GM18867 (cell line): ENCODE measurements at regions not wholly inside any gene's neighbourhood (a gene's known extent, or its start where the extent isn't known, plus 50 kb on each side); places are given as distances from the start of the nearest gene placed in this dataset.

Experiments
- ATAC-seq: cut with Tn5 transposase; IDR thresholded peaks from one replicate; pipeline ENCODE4 v1.9.1; 2021; ENCODE audit warnings: mild to moderate bottlenecking, moderate library complexity; ENCODE audit not compliant: unreplicated experiment

- no peak for ATAC-seq
Observed at GRCh38 chr9:73020877-73021276, 68.0 kb upstream of the ALDH1A1 start.

- no peak for ATAC-seq
Observed at GRCh38 chr9:73014011-73014410, 61.2 kb upstream of the ALDH1A1 start.

- no peak for ATAC-seq
Observed at GRCh38 chr9:73011956-73012355, 59.1 kb upstream of the ALDH1A1 start.

- no peak for ATAC-seq
Observed at GRCh38 chr9:73011181-73011750, 58.4 kb upstream of the ALDH1A1 start.

- ATAC-seq = peak; percentile 58
Observed at GRCh38 chr9:73009649-73010288, 56.9 kb upstream of the ALDH1A1 start.

- ATAC-seq = no peak
Observed at GRCh38 chr9:73007966-73008672, 55.3 kb upstream of the ALDH1A1 start.

- no peak for ATAC-seq
Observed at GRCh38 chr9:73006986-73007385, 54.1 kb upstream of the ALDH1A1 start.
